ENCODE measurements at regions not wholly inside any gene's neighbourhood (a gene's known extent, or its start where the extent isn't known, plus 50 kb on each side); places are given as distances from the start of the nearest gene placed in this dataset.

DNA sequence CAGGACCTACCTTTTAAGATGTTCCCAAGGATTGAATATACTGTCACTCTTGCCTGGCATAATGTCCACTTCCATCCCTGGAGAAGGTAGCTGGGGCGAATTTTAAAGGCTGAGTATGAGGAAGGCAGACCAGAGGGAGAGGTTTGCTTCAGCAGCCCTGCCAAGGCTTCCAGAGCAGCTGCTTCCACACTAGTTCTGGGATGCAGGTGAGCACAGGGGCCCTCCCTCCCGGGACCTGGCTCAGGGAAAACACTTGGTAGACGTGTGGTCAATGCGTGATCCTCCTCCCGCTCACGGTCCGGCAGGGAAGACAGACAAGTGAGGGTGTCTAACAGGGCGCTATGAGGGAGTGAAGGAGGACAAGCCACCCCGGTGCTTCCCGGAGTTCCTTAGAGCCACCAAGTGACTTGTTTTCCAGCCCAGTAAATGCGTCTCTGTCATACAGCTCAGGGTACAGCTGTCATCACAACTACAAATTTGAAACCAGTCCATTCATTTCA lies 327.6 kb downstream of the ARRDC4 start:
- TF ChIP-seq TAF1 (IDR thresholded peaks at IDR 0.05; ENCODE audit: borderline replicate concordance, insufficient read depth, low read length): no peak
- TF ChIP-seq, protein P1, sequence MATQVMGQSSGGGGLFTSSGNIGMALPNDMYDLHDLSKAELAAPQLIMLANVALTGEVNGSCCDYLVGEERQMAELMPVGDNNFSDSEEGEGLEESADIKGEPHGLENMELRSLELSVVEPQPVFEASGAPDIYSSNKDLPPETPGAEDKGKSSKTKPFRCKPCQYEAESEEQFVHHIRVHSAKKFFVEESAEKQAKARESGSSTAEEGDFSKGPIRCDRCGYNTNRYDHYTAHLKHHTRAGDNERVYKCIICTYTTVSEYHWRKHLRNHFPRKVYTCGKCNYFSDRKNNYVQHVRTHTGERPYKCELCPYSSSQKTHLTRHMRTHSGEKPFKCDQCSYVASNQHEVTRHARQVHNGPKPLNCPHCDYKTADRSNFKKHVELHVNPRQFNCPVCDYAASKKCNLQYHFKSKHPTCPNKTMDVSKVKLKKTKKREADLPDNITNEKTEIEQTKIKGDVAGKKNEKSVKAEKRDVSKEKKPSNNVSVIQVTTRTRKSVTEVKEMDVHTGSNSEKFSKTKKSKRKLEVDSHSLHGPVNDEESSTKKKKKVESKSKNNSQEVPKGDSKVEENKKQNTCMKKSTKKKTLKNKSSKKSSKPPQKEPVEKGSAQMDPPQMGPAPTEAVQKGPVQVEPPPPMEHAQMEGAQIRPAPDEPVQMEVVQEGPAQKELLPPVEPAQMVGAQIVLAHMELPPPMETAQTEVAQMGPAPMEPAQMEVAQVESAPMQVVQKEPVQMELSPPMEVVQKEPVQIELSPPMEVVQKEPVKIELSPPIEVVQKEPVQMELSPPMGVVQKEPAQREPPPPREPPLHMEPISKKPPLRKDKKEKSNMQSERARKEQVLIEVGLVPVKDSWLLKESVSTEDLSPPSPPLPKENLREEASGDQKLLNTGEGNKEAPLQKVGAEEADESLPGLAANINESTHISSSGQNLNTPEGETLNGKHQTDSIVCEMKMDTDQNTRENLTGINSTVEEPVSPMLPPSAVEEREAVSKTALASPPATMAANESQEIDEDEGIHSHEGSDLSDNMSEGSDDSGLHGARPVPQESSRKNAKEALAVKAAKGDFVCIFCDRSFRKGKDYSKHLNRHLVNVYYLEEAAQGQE (IDR thresholded peaks at IDR 0.05; ENCODE audit: insufficient read depth in 1 of 2, low read depth in 2 of 2, low read length in 2 of 2): no peak
- TF ChIP-seq SIN3A (IDR thresholded peaks at IDR 0.05; ENCODE audit: borderline replicate concordance, insufficient read depth, low read length): no peak
- no peak for TF ChIP-seq FOXP2 (optimal IDR thresholded peaks at IDR 0.05; ENCODE audit: borderline replicate concordance, extremely low read depth, extremely low read length, insufficient read depth)
- TF ChIP-seq POLR2AphosphoS5 (IDR thresholded peaks at IDR 0.05; ENCODE audit: low read depth, low read length): no peak

DNA sequence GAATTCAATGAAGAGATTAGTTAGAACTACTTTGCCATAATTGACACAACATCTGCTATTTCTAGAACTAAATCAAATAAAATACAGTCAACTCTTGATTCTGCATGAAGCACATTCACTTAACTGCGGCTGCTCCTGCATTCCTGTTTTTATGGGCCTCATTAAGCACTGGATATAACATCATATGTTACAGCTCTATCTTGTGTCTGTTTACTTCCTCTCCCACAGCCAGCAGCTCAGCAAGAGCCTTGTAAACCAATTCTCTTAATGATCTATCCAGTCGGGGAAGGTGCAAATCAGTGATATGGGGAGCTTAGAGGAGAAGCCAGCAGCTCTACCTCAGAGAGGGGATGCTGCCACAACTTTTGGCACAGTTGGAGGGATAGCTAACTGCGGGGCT lies 329.2 kb downstream of the ARRDC4 start:
- no peak for TF ChIP-seq FOXP2 (optimal IDR thresholded peaks at IDR 0.05; ENCODE audit: borderline replicate concordance, extremely low read depth, extremely low read length, insufficient read depth)
- TF ChIP-seq SIN3A (IDR thresholded peaks at IDR 0.05; ENCODE audit: borderline replicate concordance, insufficient read depth, low read length): no peak
- TF ChIP-seq TAF1 (IDR thresholded peaks at IDR 0.05; ENCODE audit: borderline replicate concordance, insufficient read depth, low read length): no peak
- TF ChIP-seq POLR2AphosphoS5 (IDR thresholded peaks at IDR 0.05; ENCODE audit: low read depth, low read length): no peak
- TF ChIP-seq, protein P1 (IDR thresholded peaks at IDR 0.05; ENCODE audit: insufficient read depth in 1 of 2, low read depth in 2 of 2, low read length in 2 of 2): no peak

GRCh38 chr15:98292442-98293240 lies 332.1 kb downstream of the ARRDC4 start:
- TF ChIP-seq, protein P1 (IDR thresholded peaks at IDR 0.05; ENCODE audit: insufficient read depth in 1 of 2, low read depth in 2 of 2, low read length in 2 of 2): no peak
- TF ChIP-seq FOXP2 (optimal IDR thresholded peaks at IDR 0.05; ENCODE audit: borderline replicate concordance, extremely low read depth, extremely low read length, insufficient read depth) (no peak), POLR2AphosphoS5 (IDR thresholded peaks at IDR 0.05; ENCODE audit: low read depth, low read length) (no peak), TAF1 (IDR thresholded peaks at IDR 0.05; ENCODE audit: borderline replicate concordance, insufficient read depth, low read length) (no peak), SIN3A (IDR thresholded peaks at IDR 0.05; ENCODE audit: borderline replicate concordance, insufficient read depth, low read length) (no peak)

DNA sequence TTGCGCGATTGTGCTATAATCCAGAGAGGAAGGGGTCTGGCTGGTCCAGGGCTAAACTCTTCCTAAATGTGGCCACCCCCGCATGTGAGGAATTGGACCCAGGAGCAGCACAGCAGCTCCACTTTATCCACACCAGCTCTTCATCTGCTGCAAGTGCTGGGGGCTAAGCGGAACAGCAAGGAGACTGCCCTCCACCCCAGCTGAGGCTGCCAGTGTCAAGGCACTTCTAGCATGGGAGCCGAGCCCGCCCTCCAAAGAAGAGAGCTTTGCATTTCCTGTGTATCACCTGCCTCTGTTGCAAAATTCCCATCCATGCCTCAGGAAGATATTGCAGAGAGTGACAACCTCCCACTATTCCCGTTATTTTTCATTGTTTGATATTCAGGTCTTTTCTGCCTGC lies 333.6 kb downstream of the ARRDC4 start:
- TF ChIP-seq POLR2AphosphoS5 (IDR thresholded peaks at IDR 0.05; ENCODE audit: low read depth, low read length) (no peak), SIN3A (IDR thresholded peaks at IDR 0.05; ENCODE audit: borderline replicate concordance, insufficient read depth, low read length) (no peak), TAF1 (IDR thresholded peaks at IDR 0.05; ENCODE audit: borderline replicate concordance, insufficient read depth, low read length) (no peak), FOXP2 (optimal IDR thresholded peaks at IDR 0.05; ENCODE audit: borderline replicate concordance, extremely low read depth, extremely low read length, insufficient read depth) (no peak)
- TF ChIP-seq, protein P1 (IDR thresholded peaks at IDR 0.05; ENCODE audit: insufficient read depth in 1 of 2, low read depth in 2 of 2, low read length in 2 of 2): no peak

Measured in PFSK-1 (cell line).